ENCODE measurements at regions not wholly inside any gene's neighbourhood (a gene's known extent, or its start where the extent isn't known, plus 50 kb on each side); places are given as distances from the start of the nearest gene placed in this dataset.

GRCh38 chr7:66571568-66571967 lies 57.1 kb upstream of the KCTD7 start:
- no peak for TF ChIP-seq CTCF (IDR thresholded peaks at IDR 0.05)
- TF ChIP-seq EZH2 (IDR thresholded peaks at IDR 0.05; ENCODE audit: borderline replicate concordance, insufficient read depth, low read depth, low read length, poor library complexity, severe bottlenecking): no peak

All from B cell (primary cell).